Keratinocyte (primary cell): ENCODE measurements at regions not wholly inside any gene's neighbourhood (a gene's known extent, or its start where the extent isn't known, plus 50 kb on each side); places are given as distances from the start of the nearest gene placed in this dataset.

Experiments
- DNase-seq: peaks from one replicate; pipeline ENCODE4 v3.0.0-alpha.2; 2011; ENCODE audit warnings: low read depth, missing footprints, low spot score
- FAIRE-seq: peaks from 2 replicates; lab custom pipeline; 2011; peaks lifted over from hg19 to GRCh38; lab: Jason Lieb, UNC
- H2AFZ ChIP-seq: 2 replicates; pipeline ENCODE4 v1.6.0; 2012; ENCODE audit warnings: low read length, control low read depth, inconsistent platforms; ENCODE audit not compliant: control insufficient read depth
- H3K27ac ChIP-seq: 2 replicates; pipeline ENCODE4 v1.5.1; 2011; ENCODE audit warnings: low read length; ENCODE audit not compliant: control insufficient read depth, insufficient read depth
- H3K27me3 ChIP-seq: 3 replicates; pipeline ENCODE4 v1.6.0; 2011; ENCODE audit warnings: low read length; ENCODE audit not compliant: control insufficient read depth, insufficient read depth; ENCODE audit errors: extremely low read depth
- H3K36me3 ChIP-seq, 2 experiments: 2 replicates in 1 of 2; 3 replicates in 1 of 2; pipeline ENCODE4 v1.5.1; 2011; ENCODE audit warnings: low read length in 2 of 2, mild to moderate bottlenecking in 1 of 2; ENCODE audit not compliant: control insufficient read depth in 2 of 2, insufficient read depth in 2 of 2; ENCODE audit errors: extremely low read depth in 1 of 2
- H3K4me1 ChIP-seq: 3 replicates; pipeline ENCODE4 v1.5.1; 2011; ENCODE audit warnings: low read length; ENCODE audit not compliant: control insufficient read depth, insufficient read depth; ENCODE audit errors: extremely low read depth
- H3K4me2 ChIP-seq: 3 replicates; pipeline ENCODE4 v1.6.0; 2011; ENCODE audit warnings: low read depth, low read length; ENCODE audit not compliant: control insufficient read depth, insufficient read depth; ENCODE audit errors: extremely low read depth
- H3K4me3 ChIP-seq, 3 experiments: fragments of 200-600 bp in 1 of 3; sonication (generic) in 1 of 3; 2 replicates in 2 of 3; 3 replicates in 1 of 3; pipeline ENCODE4 v1.5.1; 2011 to 2016; ENCODE audit warnings: low read length in 3 of 3, mild to moderate bottlenecking in 3 of 3, control low read depth in 2 of 3, inconsistent platforms in 1 of 3, low read depth in 1 of 3, mixed read lengths in 1 of 3, mixed run types in 1 of 3, moderate library complexity in 1 of 3; ENCODE audit not compliant: control insufficient read depth in 2 of 3, insufficient read depth in 2 of 3; ENCODE audit errors: extremely low read depth in 1 of 3
- H3K79me2 ChIP-seq: 2 replicates; pipeline ENCODE4 v1.6.0; 2012; ENCODE audit warnings: low read length; ENCODE audit not compliant: control insufficient read depth, insufficient read depth
- H3K9ac ChIP-seq: 3 replicates; pipeline ENCODE4 v1.6.0; 2011; ENCODE audit warnings: low read length; ENCODE audit not compliant: control insufficient read depth, insufficient read depth; ENCODE audit errors: extremely low read depth
- H3K9me1 ChIP-seq: 3 replicates; pipeline ENCODE4 v1.6.0; 2011; ENCODE audit warnings: low read length; ENCODE audit not compliant: control insufficient read depth, insufficient read depth; ENCODE audit errors: extremely low read depth
- H3K9me3 ChIP-seq: 2 replicates; pipeline ENCODE4 v1.5.1; 2012; ENCODE audit warnings: low read depth, low read length; ENCODE audit not compliant: control insufficient read depth
- H4K20me1 ChIP-seq: 3 replicates; pipeline ENCODE4 v1.6.0; 2011; ENCODE audit warnings: low read length; ENCODE audit not compliant: control insufficient read depth, insufficient read depth; ENCODE audit errors: extremely low read depth
- EZH2 ChIP-seq: IDR thresholded peaks from one replicate; pipeline ENCODE4 v1.6.1; 2012; ENCODE audit warnings: inconsistent platforms, mild to moderate bottlenecking, low read length, moderate library complexity
- dilution Hi-C: fragments of 300-500 bp; cut with MboI; formaldehyde crosslinking; loops from one replicate; pipeline ENCODE4 v1.7.0; 2020; ENCODE audit warnings: low sequenced_read_pairs; ENCODE audit not compliant: extremely low pct_ligation_motif_present
- TF ChIP-seq, protein P1 (sequence below), 3 experiments: IDR thresholded peaks in 1 of 3; conservative IDR thresholded peaks in 1 of 3; optimal IDR thresholded peaks in 1 of 3; 2 replicates in 2 of 3; 3 replicates in 1 of 3; pipeline versions ENCODE3 to v1.5.1; 2011; ENCODE audit warnings: low read length in 3 of 3, mild to moderate bottlenecking in 3 of 3, moderate library complexity in 2 of 3, control low read depth in 1 of 3, inconsistent platforms in 1 of 3; ENCODE audit not compliant: insufficient read depth in 2 of 3; ENCODE audit errors: extremely low read depth in 1 of 3

- Histone ChIP-seq H3K9ac (no peak overlapping the region), H4K20me1 (no peaks in the 10 kb centered on the region), H3K79me2 (no peaks in the 10 kb centered on the region), H3K9me1 (no peaks in the 10 kb centered on the region), H3K36me3 (no peaks in the 10 kb centered on the region), H2AFZ (no peak overlapping the region), H3K27me3 (no peaks in the 10 kb centered on the region), H3K9me3 (no peaks in the 10 kb centered on the region), H3K4me2 (no peak overlapping the region), H3K27ac (no peak overlapping the region), H3K4me1 (no peaks in the 10 kb centered on the region), H3K4me3 (no peak overlapping the region)
- TF ChIP-seq, protein P1, sequence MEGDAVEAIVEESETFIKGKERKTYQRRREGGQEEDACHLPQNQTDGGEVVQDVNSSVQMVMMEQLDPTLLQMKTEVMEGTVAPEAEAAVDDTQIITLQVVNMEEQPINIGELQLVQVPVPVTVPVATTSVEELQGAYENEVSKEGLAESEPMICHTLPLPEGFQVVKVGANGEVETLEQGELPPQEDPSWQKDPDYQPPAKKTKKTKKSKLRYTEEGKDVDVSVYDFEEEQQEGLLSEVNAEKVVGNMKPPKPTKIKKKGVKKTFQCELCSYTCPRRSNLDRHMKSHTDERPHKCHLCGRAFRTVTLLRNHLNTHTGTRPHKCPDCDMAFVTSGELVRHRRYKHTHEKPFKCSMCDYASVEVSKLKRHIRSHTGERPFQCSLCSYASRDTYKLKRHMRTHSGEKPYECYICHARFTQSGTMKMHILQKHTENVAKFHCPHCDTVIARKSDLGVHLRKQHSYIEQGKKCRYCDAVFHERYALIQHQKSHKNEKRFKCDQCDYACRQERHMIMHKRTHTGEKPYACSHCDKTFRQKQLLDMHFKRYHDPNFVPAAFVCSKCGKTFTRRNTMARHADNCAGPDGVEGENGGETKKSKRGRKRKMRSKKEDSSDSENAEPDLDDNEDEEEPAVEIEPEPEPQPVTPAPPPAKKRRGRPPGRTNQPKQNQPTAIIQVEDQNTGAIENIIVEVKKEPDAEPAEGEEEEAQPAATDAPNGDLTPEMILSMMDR (optimal IDR thresholded peaks at IDR 0.05 in 1 of 3, IDR thresholded peaks at IDR 0.05 in 1 of 3, conservative IDR thresholded peaks at IDR 0.05 in 1 of 3; ENCODE audit: extremely low read depth in 1 of 3, insufficient read depth in 2 of 3, low read length in 3 of 3), result no peak
- no peak for TF ChIP-seq EZH2
- DNase-seq, result no peak
- dilution Hi-C loops, result no loop called here
- no peak for FAIRE-seq
Observed at GRCh38 chr4:79604152-79604551, 196.1 kb upstream of the GK2 start.

DNA sequence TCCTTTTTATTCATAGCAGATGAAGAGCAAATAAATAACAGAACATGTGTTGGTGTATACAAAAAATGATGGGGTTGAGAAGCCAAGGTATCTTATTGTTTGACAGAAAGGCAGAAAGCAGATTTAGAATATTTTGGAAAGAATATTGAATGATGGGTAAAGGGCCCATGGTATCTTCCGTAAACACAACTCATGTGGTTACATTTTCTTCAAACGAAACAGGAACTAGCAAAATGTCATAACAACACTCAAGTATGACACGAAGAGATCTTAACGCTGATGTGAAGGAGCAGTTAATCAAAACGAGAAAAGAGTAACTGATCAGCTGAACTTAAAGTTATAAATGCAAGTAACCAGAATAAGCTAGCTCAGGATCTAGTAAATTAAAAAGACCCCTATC, 195.7 kb upstream of the GK2 start:
- Histone ChIP-seq H3K4me2 (no peak overlapping the region), H3K4me3 (no peak overlapping the region), H3K9me3 (no peaks in the 10 kb centered on the region), H3K27ac (no peak overlapping the region), H3K36me3 (no peaks in the 10 kb centered on the region), H3K27me3 (no peaks in the 10 kb centered on the region), H3K79me2 (no peaks in the 10 kb centered on the region), H2AFZ (no peak overlapping the region), H3K4me1 (no peaks in the 10 kb centered on the region), H3K9me1 (no peaks in the 10 kb centered on the region), H4K20me1 (no peaks in the 10 kb centered on the region), H3K9ac (no peak overlapping the region)
- dilution Hi-C loops, result no loop called here
- TF ChIP-seq, protein P1 (optimal IDR thresholded peaks at IDR 0.05 in 1 of 3, IDR thresholded peaks at IDR 0.05 in 1 of 3, conservative IDR thresholded peaks at IDR 0.05 in 1 of 3; ENCODE audit: extremely low read depth in 1 of 3, insufficient read depth in 2 of 3, low read length in 3 of 3), result no peak
- no peak for TF ChIP-seq EZH2
- no peak for FAIRE-seq
- DNase-seq, result no peak
